IPS DF 4.7 (cell line): ENCODE measurements at regions not wholly inside any gene's neighbourhood (a gene's known extent, or its start where the extent isn't known, plus 50 kb on each side); places are given as distances from the start of the nearest gene placed in this dataset.

Experiments
- DNase-seq: peaks from one replicate; pipeline ENCODE4 v3.0.0-alpha.2; 2013; ENCODE audit warnings: low spot score; ENCODE audit errors: extremely low read depth

DNA sequence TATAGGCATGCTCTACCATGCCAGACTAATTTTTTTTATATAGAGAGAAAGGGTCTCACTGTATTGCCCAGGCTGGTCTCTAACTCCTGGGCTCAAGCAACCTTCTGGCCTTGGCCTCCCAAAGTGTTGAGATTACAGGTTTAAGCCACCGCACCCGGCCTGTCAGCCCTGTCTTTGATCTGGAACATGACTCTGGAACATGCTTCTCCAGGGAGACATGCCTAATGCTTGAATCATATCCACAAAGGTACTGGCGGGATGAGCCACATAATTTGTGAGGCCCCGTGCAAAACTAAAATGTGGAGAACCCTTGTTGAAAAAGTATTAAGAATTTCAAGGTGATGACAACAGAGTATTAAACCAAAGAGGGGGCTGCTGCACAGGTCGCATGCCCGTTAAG, 282.8 kb downstream of the ARHGAP12 start:
- no peak for DNase-seq

DNA sequence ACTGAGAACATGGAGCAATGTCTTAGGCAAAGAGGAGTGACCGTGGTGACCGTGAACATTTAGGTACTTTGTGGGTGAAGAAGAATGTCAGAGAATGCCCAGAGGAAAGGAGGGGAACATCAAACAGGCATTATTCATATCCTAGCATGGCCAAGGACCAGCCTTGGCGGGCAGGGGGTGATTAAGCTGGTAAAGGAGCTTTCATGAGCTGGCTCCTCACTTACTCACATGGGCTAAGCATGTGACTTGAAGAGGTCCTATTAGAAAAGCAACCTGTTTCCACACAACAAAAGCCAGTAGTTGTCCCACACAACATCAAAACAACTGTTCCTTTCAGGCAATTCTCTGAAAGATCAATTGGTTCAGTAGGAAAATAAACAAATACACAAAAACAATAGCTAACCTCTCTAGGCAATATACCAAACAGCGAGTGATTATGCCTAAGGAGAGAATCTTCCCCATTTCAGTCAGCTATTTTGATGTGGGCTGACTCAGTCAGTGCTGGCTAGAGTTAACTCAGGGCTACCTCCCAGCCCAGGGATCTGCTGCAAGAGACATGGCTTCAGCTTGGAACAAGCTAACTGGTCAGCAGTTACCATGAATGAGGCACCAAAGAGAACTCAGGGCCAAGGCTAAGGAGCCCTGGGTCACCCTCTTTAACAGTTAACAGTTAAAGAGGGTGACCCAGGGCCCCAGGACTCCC, 283.5 kb downstream of the ARHGAP12 start:
- DNase-seq: no peak

DNA sequence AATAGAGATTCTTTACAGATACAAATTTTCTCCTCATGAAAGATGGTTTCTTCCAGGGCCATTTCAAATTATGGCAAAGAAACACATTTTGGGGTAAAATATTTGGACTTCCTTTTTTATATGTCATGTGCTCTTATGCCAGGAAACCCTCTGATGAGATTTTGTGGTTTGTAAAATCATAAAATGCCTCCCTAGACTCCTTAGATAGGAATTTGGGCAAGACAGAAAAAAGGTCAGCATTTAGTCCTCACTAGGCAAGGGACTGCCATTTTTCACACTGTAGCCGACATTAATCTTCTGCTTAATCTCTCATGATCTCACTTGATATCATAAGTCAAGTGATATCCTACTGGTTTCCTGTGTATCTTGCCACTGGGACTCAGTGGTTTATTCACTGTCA, 286.4 kb downstream of the ARHGAP12 start:
- no peak for DNase-seq

DNA sequence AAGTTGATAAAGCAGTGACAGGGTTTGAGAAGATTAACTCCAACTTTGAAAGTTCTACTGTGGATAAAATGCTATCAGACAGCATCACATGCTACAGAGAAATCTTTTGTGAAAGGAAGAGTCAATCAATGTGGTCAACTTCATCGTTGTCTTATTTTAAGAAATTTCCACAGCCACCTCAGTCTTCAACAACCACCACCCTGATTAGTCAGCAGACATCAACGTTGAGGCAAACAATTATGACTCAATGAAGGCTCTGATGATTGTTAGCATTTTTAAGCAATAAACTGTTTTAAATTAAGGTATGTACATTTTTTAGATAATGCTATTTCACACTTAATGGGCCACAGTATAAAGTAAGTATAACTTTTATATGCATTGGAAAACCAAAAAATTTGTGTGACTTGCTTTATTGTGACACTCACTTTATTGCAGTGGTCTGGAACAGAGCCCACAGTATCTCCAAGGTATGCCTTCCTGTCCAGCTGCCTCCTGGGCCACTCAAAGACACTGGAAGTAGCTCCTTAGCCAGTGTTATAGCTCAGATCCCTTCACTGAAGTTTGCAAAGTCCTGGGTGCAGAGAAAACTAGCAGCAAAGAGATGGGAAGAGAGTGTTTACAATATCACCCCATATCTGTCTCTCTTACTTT, 293.1 kb downstream of the ARHGAP12 start:
- DNase-seq: no peak

DNA sequence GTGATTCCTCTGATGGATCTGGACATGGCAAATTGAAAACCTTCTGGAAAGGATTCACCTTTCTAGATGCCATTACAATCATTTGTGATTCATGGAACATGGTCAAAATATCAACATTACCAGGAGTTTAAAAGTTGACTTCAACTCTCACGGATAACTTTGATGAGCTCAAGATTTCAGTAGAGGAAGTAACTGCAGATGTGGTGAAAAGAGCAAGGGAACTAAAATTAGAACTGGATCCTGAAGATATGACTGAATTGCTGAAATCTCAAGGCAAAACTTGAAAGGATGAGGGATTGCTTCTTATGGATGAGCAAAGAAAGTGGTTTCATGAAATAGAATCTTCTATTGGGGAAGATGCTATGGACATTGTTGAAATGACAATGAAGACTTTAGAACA, 293.6 kb downstream of the ARHGAP12 start:
- DNase-seq: no peak

DNA sequence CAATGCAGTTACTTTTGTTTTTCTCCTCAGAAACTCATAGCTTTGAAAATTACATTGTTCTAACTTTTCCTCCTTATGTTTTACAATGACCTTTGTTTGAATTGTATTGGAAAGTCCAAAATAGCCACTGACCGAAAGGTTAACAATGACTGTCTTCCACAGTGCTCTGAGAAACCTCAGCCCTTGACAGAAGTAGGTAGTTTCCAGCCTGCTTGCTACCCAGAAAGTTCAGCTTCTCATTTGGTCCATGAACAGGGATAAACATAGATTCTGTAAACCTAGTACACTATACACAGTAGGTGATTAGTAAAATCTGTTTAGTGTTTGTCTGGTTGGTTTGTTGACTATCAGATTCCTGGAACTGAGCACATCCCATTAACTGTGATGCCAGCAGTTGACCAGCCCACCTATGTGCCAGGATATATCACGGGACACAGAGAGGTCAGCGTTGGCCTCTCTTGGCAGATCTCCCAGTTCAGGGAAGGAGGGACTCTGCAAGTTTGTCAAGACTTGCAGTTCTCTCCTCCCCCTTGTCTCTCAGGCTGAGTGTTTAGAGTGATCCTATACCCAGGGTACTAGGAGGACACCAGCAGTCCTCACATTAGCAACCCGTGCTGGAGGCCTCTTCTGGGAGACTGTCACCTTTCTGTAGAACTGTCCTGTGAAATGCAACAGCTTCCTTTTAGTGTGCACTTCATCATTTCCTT, 297.6 kb downstream of the ARHGAP12 start:
- DNase-seq: no peak

DNA sequence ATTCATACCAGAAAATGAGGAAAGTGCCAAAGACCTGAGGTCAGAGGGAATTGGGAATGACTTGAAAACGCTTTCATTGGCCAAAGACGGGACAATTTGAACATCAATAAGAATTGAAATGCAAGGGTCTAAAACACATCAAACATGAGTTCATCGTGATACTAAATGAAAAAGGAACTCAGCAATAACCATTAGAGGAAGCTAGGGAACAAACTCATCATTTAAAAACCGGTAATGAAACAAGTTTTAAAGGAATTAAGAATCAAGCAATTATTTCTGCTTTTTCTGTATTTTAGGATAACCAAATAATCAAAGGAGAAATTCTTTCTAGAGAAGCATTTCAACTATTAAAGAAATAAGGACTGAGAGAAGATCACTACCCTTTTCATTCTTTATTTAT, 303.1 kb downstream of the ARHGAP12 start:
- no peak for DNase-seq

DNA sequence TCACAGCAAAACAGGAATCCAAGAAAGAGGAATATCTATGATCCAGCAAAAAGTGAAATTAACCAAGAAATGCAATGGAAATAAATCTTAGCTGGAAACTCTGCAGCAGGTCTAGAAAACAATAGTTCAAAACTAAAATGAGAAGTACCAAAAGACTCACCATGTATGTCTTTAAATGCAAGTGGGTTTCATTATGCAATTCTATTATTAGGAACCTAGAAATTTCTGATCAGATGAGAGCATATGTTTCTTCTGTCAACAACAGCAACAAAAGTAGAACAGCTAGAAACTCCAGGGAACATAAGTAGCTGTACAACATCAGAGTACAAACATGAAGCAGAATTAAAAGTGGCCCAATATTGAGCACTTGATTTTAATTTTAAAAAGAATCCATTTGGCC, 304.0 kb downstream of the ARHGAP12 start:
- DNase-seq: no peak

DNA sequence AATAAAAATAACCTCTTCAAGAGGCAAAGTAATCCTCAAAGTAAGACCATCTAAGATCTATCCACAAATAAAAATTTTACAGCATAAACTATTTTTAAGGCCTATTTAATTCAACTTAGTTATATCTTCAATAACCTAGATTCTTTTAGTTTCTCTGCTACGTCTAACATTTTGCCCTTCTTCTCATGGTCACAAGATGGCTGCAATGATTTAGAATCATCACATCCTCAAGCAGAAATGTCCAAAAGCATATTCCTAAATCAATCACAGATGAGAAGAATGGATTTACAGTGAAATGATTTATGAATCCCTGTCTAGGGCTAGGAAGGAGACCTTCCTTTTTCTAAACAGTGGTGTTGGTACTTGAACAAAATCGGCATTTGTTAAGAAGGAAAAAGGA, 304.7 kb downstream of the ARHGAP12 start:
- DNase-seq: no peak

DNA sequence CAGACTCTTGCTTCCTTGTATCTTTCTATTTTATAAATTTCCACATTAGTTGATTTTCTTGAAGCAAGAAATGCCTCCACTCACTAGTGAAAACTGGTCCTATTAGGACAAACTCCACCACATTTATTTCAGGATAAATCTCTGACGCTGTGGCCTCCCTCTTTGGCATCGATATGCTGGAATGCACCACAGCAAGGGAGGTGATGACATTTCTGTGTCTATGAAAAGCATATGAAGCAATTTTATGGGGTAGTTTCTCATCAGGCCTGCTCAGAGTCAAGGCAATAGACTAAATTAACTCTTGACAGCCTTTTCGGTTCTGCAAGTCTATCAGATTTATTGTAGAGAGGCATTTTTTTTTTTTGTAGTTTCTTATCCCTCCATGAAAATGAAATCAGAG, 304.4 kb downstream of the ZEB1 start:
- DNase-seq: no peak

DNA sequence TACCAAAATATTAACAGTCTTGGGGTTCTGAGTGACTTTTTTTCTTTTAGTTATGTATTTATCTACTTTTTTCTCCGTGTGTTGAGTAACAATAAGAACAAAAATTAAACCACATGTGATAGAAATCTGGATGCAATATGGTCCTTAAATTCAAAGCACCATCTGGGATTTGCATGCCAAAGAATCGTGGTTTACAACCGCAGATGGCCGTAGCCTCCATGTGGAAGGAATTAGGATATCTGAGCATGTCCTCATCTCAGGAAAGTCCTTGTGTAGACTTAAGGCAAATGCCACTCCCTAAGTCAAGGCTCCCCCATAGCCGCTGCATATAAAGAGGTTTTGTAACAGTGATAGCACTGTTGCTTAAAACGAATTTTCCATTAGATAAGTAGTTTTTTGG, 304.0 kb downstream of the ZEB1 start:
- no peak for DNase-seq

DNA sequence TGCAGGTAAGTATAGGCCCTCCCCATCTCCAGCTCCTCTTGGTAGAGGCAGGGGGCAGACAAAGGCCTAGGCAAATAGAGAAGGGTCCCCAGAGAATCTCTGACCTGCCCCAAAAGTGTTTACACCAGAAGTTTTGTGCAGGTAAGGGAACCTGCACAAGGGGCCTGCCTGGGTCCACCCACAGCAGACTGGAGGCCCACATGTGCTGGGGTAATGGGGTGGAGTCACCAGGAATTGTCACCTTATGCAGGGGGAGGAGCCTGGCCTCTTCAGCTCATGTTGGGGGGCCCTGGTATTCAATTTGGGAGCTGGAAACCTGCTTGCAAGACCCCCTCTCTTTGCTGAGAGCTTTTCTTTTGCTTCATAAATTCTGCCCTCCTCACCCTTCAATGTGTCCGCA, 302.7 kb downstream of the ZEB1 start:
- DNase-seq: no peak

DNA sequence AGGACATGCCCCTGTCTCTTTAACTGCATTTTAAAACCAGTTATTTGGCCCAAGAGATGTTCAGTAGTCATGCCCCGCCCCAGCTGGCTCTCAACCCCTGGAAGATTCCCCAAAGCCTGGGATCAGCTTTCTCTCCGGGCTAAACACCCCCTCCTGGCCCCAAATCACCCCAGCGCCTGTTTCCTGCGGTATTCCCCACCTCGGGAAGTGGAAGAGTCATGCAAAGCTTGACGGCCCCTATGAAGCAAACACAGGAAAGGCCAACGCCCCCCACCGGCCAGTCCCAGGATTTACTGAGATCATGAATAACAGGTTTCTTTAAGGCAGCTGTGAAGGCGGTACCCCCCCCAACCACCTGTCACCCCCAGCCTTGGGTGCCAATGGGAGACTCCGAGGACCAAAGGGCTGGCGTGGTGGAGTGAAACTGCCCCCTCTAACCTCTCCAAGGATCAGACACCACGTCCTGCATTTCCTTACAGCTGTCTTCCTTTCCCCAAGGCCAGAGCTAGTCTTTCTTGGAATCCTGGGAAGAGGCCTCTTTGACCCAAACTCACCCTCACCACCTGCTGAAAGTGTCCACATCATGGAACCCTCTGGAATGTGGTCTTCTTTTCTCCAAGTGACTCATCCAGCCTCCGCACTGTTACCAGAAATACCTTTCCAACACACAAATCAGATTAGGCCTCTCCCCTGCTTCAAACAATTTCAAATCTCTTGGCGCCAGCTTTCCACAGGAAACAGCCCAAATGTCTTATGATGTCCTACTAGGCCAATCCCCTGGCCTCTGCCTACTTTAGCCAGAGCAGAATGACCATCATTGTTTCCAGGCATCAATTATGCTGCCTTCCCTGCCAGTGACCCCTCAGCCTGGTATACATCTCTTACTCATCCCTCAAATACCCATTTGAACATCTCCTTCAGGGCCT, 301.5 kb downstream of the ZEB1 start:
- no peak for DNase-seq

DNA sequence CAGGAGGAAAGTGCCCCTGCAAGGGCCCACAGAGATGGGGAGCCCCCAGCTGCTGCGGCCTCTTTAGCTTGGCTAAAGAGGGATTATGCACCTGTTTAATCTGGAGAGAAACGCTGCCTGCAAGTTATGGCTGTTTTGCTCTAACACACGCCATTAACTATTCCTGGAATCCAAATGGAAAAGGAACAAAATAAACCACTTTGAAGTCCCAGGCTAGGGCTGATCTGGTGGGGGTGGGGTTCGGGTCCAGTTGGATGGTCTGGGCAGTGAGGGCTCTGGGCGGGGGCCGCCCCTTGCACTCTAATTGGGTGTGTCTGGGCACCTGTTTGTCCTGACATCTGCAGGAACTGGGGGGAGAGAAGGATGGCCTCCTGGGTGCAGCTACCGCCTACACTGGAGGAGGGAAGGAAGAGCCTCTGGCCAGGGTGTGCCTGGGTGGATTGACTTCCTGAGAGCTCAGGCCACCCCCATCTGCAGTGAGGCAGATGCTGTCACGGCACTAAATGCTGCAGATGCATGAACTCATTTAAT, 300.6 kb downstream of the ZEB1 start:
- DNase-seq: no peak

DNA sequence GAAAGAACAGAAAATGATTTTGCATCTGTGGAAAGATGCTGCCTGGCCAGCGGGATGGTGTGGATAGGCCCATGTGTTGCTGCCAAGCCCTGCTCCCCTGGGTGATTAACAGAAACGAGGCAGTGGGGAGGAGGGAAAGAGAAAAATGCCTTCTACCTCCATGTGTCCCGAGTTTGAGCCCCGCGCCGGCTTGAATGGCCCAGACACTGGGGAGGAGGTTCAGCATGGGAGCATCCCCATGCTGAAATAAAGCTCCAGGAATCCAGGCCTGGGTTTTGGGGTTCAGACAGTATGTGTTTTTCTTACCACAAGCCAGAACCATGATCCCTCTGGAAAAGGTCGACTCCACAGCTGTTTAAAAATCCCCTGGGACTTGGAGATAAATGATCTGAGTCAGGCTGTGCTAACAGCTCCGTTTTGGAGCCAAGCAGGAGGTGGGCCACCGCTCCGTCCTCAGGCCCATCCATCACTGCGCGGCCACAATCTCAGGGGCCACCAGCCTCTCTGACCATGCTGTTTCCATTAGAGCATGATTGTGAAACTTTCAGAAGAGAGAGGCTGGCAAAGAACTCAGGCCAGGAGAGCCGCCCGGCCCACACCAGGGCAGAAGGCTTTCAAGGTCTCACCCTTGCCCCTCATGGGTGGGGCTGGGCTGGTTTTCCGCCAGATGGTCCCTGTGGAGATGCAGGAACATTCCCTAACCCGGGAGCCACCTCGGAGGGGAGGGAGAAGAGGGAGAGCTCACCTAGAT, 299.7 kb downstream of the ZEB1 start:
- no peak for DNase-seq

DNA sequence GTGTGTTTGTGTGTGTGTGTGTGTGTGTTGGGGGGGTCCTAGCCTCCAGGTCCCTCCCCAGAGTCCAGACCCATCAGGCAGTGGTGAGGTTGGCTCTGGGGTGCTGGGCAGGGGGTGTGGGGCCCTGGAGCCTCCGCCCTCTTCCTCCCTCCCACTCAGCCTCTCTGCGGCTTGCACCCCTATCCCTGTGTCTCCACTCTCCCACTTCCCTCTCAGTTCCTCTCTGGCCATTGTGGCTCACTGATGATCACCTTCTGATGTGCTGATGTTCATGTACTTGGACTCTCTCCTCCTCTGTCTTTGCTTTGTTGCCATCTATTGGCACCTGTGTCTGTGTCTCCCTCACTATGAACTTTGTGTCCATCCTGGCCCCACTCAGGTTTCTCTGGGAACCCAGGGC, 298.7 kb downstream of the ZEB1 start:
- DNase-seq: no peak

DNA sequence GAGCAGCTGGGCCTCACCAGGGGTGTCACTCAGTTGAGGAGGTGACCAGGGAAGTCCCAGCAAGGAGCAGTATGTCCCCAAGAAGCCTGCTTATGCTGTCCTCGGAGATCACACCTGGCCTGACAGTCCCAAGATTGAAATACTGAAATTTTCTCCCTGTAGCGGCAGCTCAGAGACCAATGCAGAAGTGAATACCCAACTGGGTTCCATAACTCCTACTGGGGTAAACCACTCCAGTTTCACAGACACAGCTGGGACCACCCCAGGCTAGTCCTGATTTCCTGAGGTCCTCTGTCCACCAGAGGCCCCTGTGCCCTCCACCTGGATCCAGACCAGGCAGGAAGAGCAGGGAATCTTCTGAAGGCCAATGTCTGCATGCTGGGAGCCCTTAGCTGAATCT, 298.1 kb downstream of the ZEB1 start:
- DNase-seq: no peak

DNA sequence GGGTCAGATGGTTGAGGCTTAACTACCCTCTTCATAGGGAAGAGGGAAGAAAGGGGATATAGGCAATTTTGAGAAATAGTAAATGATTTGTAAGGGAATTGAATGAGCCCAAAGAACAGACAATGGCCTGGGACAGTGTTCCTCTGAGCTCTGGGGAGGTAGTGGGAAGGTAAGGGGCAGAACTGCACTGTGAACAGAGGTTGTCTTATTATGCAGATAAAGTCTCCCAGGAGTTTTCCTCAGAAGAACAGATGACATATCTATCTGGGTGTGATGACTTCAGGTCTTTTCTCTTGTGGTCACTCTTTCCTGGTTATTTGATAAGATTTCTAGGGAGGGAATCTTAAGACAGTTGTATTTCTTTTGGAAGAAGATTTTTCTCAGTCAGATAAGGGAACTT, 296.1 kb downstream of the ZEB1 start:
- no peak for DNase-seq

DNA sequence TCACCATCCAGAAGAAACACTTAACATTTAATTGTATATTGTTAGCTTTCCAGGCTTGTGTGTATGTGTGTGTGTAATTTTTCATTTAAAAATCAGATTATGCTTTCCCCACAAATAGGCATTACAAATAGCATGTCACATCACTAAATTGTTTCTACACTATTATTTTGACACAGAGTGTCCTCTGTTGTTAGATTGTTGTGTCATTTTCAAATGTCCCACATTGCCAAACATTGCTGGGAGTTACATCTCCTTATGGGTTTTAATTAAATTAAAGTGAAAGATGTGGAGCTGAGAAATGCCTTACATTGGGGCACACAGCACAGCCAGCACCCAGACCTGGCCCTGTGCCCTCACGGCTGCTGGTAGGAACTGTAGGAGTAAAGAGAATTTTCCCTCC, 295.6 kb downstream of the ZEB1 start:
- no peak for DNase-seq

DNA sequence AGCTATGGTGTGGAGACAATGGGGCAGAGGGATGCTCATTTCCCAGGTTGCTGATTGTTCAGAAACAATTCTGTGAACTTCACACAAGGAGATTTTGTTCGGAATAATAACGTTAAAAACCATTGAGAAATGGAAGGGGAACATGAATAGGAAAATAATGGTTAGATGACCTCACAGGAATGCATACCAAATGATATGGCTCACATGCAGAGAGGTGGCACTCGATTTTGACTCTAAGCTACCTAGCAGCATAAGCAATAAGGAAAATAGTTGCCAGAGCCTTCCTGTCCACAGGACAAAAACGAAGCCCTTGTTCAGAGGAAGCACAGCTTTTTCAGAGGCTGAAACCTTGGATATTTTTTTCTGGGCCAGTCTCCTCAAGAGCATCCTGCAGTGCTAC, 293.1 kb downstream of the ZEB1 start:
- DNase-seq: no peak

DNA sequence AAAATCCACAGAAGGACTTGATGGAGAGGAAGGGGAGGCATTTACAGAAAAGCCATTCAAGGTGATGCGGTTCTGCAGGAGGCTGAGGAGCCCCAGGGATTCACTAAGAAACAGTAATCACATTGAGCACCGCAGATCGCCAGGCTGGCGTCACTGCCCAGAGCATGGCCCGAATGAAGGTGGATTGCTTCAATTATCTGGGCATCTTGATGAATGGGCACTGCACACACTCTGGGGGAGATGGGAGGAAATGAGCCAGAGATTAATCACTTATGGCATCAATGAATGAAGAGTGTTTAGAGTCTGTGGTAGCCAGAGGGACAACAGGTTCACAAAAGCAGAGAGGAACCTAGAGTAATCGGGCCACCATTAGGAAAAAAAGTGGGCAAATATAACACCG, 292.1 kb downstream of the ZEB1 start:
- no peak for DNase-seq
